ENCODE measurements at regions not wholly inside any gene's neighbourhood (a gene's known extent, or its start where the extent isn't known, plus 50 kb on each side); places are given as distances from the start of the nearest gene placed in this dataset.

DNA sequence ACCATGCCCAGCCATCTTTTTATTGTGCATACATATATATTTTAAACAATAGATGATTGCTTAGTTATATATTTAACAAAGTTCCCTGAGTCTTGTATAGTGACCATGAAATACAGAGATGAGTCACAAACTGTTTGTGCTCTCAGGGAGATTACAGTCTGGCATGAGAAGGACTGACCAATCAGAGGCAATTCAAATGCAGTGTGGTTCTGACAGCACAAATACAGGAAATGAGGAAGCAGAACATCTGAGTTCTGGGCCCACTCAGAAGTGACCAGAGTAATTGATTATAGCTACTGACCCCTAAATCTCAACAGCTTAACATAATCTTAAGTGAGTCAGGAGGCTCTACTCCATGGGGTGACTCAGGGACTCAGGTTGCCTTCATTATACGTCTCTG, 534.5 kb downstream of the OMA1 start:
- TF ChIP-seq, protein P1, sequence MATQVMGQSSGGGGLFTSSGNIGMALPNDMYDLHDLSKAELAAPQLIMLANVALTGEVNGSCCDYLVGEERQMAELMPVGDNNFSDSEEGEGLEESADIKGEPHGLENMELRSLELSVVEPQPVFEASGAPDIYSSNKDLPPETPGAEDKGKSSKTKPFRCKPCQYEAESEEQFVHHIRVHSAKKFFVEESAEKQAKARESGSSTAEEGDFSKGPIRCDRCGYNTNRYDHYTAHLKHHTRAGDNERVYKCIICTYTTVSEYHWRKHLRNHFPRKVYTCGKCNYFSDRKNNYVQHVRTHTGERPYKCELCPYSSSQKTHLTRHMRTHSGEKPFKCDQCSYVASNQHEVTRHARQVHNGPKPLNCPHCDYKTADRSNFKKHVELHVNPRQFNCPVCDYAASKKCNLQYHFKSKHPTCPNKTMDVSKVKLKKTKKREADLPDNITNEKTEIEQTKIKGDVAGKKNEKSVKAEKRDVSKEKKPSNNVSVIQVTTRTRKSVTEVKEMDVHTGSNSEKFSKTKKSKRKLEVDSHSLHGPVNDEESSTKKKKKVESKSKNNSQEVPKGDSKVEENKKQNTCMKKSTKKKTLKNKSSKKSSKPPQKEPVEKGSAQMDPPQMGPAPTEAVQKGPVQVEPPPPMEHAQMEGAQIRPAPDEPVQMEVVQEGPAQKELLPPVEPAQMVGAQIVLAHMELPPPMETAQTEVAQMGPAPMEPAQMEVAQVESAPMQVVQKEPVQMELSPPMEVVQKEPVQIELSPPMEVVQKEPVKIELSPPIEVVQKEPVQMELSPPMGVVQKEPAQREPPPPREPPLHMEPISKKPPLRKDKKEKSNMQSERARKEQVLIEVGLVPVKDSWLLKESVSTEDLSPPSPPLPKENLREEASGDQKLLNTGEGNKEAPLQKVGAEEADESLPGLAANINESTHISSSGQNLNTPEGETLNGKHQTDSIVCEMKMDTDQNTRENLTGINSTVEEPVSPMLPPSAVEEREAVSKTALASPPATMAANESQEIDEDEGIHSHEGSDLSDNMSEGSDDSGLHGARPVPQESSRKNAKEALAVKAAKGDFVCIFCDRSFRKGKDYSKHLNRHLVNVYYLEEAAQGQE (IDR thresholded peaks at IDR 0.05; ENCODE audit: insufficient read depth in 1 of 2, low read depth in 2 of 2, low read length in 2 of 2): no peak
- TF ChIP-seq TAF1 (IDR thresholded peaks at IDR 0.05; ENCODE audit: borderline replicate concordance, insufficient read depth, low read length): no peak
